HuH-7 (cell line): ENCODE measurements at regions not wholly inside any gene's neighbourhood (a gene's known extent, or its start where the extent isn't known, plus 50 kb on each side); places are given as distances from the start of the nearest gene placed in this dataset.
"Not testable (repeated sequence)": the region's sequence is repeated elsewhere in the genome, so short reads cannot be mapped to it uniquely, and the experiment has no call there.

Source experiments
- DNase-seq: peaks from one replicate; pipeline ENCODE4 v3.0.0; 2011; ENCODE audit warnings: low spot score

DNA sequence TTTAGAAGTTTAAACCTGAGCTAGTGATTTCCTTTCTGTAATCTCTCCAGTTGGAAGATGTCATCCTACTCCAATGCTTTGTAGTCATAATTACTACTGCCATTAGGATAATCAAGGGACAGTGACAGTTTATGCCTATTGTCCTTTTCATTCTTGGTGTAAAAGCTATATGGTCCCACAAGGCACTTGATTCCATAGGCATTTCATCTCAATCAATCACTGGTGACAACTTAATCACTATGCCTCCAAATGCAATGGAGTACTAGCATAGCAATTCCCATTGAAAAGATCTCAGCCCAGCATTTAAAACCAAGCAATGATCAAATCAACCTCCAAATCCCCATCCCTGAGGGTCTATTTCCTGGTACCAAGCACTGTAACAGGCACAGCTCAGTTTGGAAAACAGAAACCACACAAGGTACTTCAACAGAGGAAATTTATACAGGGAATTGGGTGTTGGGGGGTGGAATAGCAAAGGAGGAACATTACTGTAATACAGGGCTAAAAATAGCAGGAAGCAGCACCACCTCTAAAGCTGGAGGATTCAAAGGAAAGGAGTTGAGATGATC, 51.0 kb downstream of the FHIP2A start:
- no peak for DNase-seq

GRCh38 chr10:114874827-114875411, 53.3 kb downstream of the FHIP2A start:
- peak; percentile 42 for DNase-seq

DNA sequence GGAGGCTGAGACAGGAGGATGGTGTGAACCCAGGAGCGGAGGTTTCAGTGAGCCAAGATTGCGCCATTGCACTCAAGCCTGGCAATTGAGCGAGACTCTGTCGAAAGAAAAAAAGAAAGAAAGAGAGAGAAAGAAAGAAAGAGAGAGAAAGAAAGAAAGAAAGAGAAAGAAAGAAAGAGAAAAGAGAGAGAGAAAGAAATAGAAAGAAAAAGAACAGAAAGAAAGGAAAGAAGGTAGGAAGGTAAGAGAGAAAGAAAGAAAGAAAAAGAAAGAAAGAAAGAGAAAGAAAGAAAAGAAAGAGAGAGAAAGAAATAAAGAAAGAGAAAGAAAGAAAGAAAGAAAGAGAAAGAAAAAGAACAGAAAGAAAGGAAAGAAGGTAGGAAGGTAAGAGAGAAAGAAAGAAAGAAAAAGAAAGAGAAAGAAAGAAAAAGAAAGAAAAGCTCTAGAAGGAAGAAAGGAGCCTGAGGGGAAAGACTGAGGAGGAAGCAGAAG, 54.1 kb downstream of the FHIP2A start:
- not testable (repeated sequence) for DNase-seq

DNA sequence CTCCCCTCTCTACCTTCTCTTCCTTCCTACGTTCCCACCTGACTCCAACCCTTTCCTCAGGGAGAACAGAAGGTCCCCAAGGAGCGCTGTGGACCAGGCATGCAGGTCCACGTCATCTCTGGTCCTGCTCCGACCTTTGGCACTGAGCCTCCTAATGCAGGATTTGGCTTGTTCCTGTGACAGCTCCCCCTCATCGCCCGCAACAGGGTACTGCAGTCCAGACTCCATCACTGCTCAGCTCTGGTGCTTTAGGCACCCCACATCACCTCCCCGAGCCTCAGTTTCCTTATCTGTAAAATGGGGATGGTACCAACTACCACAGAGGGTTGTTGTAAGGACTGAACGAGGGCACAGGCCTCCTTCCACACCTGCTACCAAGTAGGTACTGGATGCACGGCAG, 54.6 kb downstream of the FHIP2A start:
- peak; percentile 23 for DNase-seq

GRCh38 chr10:114876602-114877300, 55.2 kb downstream of the FHIP2A start:
- DNase-seq: peak; percentile 68

DNA sequence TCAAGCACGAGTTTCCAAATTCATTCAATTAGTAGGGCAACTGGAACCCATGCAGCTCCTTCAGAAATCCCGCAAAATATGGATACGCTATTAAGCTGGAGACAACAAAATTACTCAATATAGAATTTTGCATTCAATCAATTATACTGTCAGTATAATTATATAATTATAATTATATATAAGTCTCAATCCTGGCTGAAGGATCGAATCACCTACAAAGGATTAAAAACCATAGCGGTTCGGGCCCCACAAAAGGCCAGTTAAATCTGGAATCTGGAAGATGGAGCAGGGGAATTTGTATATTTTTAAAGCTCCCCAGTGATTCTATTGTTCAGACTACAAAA, 55.7 kb downstream of the FHIP2A start:
- no peak for DNase-seq

DNA sequence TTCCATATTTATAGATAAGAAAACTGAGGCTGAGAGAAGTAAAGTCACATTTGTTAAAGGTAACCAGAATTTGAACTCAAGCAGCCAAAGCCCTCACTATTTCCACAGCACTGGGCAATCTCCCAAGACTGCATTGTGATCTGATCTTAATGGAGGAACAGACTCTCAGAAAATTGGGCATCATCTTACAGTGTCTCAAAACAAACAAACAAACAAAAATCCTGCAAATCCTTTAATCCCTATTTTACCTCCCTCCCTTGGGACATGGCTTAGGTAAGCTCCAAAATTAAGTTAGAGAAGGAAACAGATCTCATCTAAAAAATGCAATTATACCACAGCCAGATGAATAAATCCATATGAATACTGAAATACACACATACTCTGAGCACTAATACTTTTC, 57.5 kb downstream of the FHIP2A start:
- DNase-seq: no peak

- DNase-seq: peak; percentile 32
Observed at GRCh38 chr10:114879541-114880158, 58.1 kb downstream of the FHIP2A start.

- no peak for DNase-seq
Observed at GRCh38 chr10:114881417-114881816, 56.6 kb upstream of the TRUB1 start.

DNA sequence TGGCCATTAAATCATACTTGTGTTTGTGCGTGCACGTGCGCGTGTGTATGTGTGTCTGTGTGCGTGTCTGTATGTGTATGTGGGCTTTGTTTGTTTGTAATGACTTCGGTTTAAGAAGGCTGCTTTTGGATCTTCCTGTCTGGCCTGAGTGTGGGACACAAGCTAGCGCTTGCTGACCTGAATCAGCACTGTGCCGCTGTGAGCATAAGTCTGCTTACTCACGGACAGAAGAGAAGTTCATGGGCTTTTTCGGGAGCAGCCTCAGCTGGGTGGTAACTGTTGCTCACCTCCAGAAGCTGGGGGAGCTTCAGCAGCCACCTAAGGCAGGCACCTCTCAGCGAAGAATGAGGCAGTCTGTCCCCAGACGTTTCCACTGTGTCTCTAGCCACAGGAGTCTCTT, 56.1 kb upstream of the TRUB1 start:
- DNase-seq: no peak

DNA sequence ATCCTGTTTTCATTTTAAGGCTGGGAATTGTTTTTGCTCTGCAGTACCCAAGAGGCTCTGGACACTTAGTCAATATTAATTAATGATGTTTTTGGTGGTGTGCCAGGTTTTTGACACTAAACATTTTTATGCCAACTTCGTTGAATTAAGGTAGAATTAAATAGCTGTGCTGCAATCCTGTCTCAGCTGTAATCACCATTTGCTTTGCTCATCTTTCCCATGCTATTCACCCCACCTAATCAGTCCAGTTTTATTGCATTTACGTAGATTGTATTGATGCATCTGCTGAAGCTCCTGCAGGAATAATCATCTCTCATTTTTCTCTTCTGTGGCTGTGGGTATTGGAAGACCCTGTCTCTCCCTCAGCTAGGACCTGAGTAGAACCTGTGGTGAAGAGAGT, 52.6 kb upstream of the TRUB1 start:
- no peak for DNase-seq
